ENCODE measurements at regions not wholly inside any gene's neighbourhood (a gene's known extent, or its start where the extent isn't known, plus 50 kb on each side); places are given as distances from the start of the nearest gene placed in this dataset.

GRCh38 chr6:21461844-21462518 is 131.6 kb upstream of the SOX4 start:
- TF ChIP-seq CTCF (IDR thresholded peaks at IDR 0.05; ENCODE audit: borderline replicate concordance, extremely low read depth, low read length, poor library complexity, severe bottlenecking) (no peak), EZH2 (IDR thresholded peaks at IDR 0.05; ENCODE audit: borderline replicate concordance, low read depth, low read length, severe bottlenecking) (no peak)

Measured in DND-41 (cell line).